DND-41 (cell line): ENCODE measurements at regions not wholly inside any gene's neighbourhood (a gene's known extent, or its start where the extent isn't known, plus 50 kb on each side); places are given as distances from the start of the nearest gene placed in this dataset.

Source experiments
- ATAC-seq: fragments of 200-7000 bp; cut with Tn5 transposase; 3 replicates; pipeline ENCODE4 v1.9.1; 2021; ENCODE audit warnings: low read depth; ENCODE audit not compliant: insufficient read depth
- DNase-seq: peaks from one replicate; pipeline ENCODE4 v3.0.0-alpha.2; 2020
- H2AFZ ChIP-seq: 2 replicates; pipeline ENCODE4 v1.6.0; 2012; ENCODE audit warnings: low read depth, low read length
- H3K27ac ChIP-seq: 2 replicates; pipeline ENCODE4 v1.5.1; 2012; ENCODE audit warnings: low read length, inconsistent platforms
- H3K27me3 ChIP-seq: fragments of 200-600 bp; sonication (generic); 2 replicates; pipeline ENCODE4 v1.6.0; 2012; ENCODE audit warnings: low read length, mild to moderate bottlenecking, inconsistent platforms; ENCODE audit not compliant: insufficient read depth, poor library complexity
- H3K36me3 ChIP-seq: 2 replicates; pipeline ENCODE4 v1.5.1; 2012; ENCODE audit warnings: low read length, inconsistent platforms; ENCODE audit not compliant: insufficient read depth
- H3K4me1 ChIP-seq: 2 replicates; pipeline ENCODE4 v1.5.1; 2012; ENCODE audit warnings: mild to moderate bottlenecking, low read length; ENCODE audit not compliant: insufficient read depth
- H3K4me2 ChIP-seq: 2 replicates; pipeline ENCODE4 v1.6.0; 2012; ENCODE audit warnings: mild to moderate bottlenecking, moderate library complexity, low read length, inconsistent platforms; ENCODE audit not compliant: insufficient read depth
- H3K4me3 ChIP-seq, 2 experiments: fragments of 200-600 bp in 1 of 2; shearing (Covaris generic) in 1 of 2; 2 replicates each; pipeline ENCODE4 v1.5.1; 2012 to 2016; ENCODE audit warnings: inconsistent platforms in 2 of 2, low read length in 2 of 2, mild to moderate bottlenecking in 2 of 2, low read depth in 1 of 2, moderate library complexity in 1 of 2
- H3K79me2 ChIP-seq: 2 replicates; pipeline ENCODE4 v1.6.0; 2012; ENCODE audit warnings: low read length, inconsistent platforms; ENCODE audit not compliant: insufficient read depth
- H3K9ac ChIP-seq: 2 replicates; pipeline ENCODE4 v1.6.0; 2012; ENCODE audit warnings: low read depth, mild to moderate bottlenecking, inconsistent platforms, low read length, moderate library complexity
- H3K9me3 ChIP-seq: 2 replicates; pipeline ENCODE4 v1.5.1; 2012; ENCODE audit warnings: low read length, moderate library complexity, mild to moderate bottlenecking, inconsistent platforms; ENCODE audit not compliant: insufficient read depth, severe bottlenecking
- H4K20me1 ChIP-seq: 2 replicates; pipeline ENCODE4 v1.6.0; 2012; ENCODE audit warnings: low read length; ENCODE audit not compliant: insufficient read depth
- EZH2 ChIP-seq: IDR thresholded peaks from 3 replicates; pipeline ENCODE4 v1.6.1; 2012; ENCODE audit warnings: borderline replicate concordance, low read depth, mild to moderate bottlenecking, moderate library complexity, low read length, inconsistent platforms; ENCODE audit not compliant: severe bottlenecking
- TF ChIP-seq, protein P1 (sequence below): IDR thresholded peaks from 2 replicates; pipeline ENCODE4 v1.5.1; 2012; ENCODE audit warnings: borderline replicate concordance, low read length, moderate library complexity, mild to moderate bottlenecking; ENCODE audit not compliant: poor library complexity, severe bottlenecking; ENCODE audit errors: extremely low read depth

GRCh38 chr7:52876402-52876801, 159.0 kb upstream of the POM121L12 start:
- no peak for ATAC-seq
- H3K79me2 ChIP-seq: no peaks in the 10 kb centered on the region
- no peaks in the 10 kb centered on the region for H4K20me1 ChIP-seq
- no peak overlapping the region for H3K9ac ChIP-seq
- H2AFZ ChIP-seq: no peak overlapping the region
- no peaks in the 10 kb centered on the region for H3K27me3 ChIP-seq
- H3K4me3 ChIP-seq: no peak overlapping the region
- no peak for DNase-seq
- H3K27ac ChIP-seq: no peak overlapping the region
- no peaks in the 10 kb centered on the region for H3K4me1 ChIP-seq
- no peaks in the 10 kb centered on the region for H3K36me3 ChIP-seq
- H3K9me3 ChIP-seq: no peaks in the 10 kb centered on the region
- H3K4me2 ChIP-seq: no peak overlapping the region
- no peak for TF ChIP-seq EZH2
- TF ChIP-seq, protein P1, sequence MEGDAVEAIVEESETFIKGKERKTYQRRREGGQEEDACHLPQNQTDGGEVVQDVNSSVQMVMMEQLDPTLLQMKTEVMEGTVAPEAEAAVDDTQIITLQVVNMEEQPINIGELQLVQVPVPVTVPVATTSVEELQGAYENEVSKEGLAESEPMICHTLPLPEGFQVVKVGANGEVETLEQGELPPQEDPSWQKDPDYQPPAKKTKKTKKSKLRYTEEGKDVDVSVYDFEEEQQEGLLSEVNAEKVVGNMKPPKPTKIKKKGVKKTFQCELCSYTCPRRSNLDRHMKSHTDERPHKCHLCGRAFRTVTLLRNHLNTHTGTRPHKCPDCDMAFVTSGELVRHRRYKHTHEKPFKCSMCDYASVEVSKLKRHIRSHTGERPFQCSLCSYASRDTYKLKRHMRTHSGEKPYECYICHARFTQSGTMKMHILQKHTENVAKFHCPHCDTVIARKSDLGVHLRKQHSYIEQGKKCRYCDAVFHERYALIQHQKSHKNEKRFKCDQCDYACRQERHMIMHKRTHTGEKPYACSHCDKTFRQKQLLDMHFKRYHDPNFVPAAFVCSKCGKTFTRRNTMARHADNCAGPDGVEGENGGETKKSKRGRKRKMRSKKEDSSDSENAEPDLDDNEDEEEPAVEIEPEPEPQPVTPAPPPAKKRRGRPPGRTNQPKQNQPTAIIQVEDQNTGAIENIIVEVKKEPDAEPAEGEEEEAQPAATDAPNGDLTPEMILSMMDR: no peak

GRCh38 chr7:52863652-52864051, 171.8 kb upstream of the POM121L12 start:
- Histone ChIP-seq H3K4me1 (no peaks in the 10 kb centered on the region), H3K79me2 (no peaks in the 10 kb centered on the region), H3K4me3 (no peak overlapping the region), H3K9me3 (peaks cover 7% of the 10 kb centered on the region), H3K36me3 (no peaks in the 10 kb centered on the region), H2AFZ (no peak overlapping the region), H3K4me2 (no peak overlapping the region), H3K27me3 (no peaks in the 10 kb centered on the region), H3K9ac (no peak overlapping the region), H4K20me1 (no peaks in the 10 kb centered on the region), H3K27ac (no peak overlapping the region)
- TF ChIP-seq, protein P1: no peak
- no peak for TF ChIP-seq EZH2
- DNase-seq (no peak), ATAC-seq (no peak)

- H3K4me3 ChIP-seq: no peak overlapping the region
- no peak overlapping the region for H3K4me2 ChIP-seq
- DNase-seq (no peak), ATAC-seq (no peak)
- H4K20me1 ChIP-seq: no peaks in the 10 kb centered on the region
- no peak overlapping the region for H2AFZ ChIP-seq
- no peaks in the 10 kb centered on the region for H3K79me2 ChIP-seq
- no peak overlapping the region for H3K27ac ChIP-seq
- TF ChIP-seq EZH2: no peak
- TF ChIP-seq, protein P1: no peak
- no peaks in the 10 kb centered on the region for H3K27me3 ChIP-seq
- peaks cover 7% of the 10 kb centered on the region for H3K9me3 ChIP-seq
- H3K9ac ChIP-seq: no peak overlapping the region
- H3K36me3 ChIP-seq: no peaks in the 10 kb centered on the region
- no peaks in the 10 kb centered on the region for H3K4me1 ChIP-seq
Measured at GRCh38 chr7:52862321-52862720, 173.1 kb upstream of the POM121L12 start.

DNA sequence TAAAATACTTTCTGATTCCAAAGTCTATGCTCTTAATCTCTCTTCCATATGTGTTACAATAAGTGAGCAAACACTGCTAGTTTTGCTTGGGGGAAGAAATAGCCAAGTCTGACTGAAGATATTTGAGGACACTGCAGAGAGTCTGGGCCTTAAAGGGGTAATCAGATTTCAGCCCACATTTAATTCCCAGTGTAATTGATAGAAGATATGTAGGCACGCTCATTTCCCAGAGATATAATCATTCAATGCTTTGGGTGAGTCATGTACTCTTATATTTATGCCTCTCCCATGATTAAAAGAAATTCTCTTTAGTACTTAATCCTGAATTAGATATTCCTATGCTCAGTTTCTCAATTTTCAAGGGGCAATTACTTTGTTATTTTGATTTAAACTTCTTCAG, 178.1 kb upstream of the POM121L12 start:
- Histone ChIP-seq H3K9me3 (no peaks in the 10 kb centered on the region), H3K4me2 (no peak overlapping the region), H3K36me3 (no peaks in the 10 kb centered on the region), H3K27ac (no peak overlapping the region), H3K27me3 (no peaks in the 10 kb centered on the region), H3K4me1 (no peaks in the 10 kb centered on the region), H4K20me1 (no peaks in the 10 kb centered on the region), H3K4me3 (no peak overlapping the region), H2AFZ (no peak overlapping the region), H3K79me2 (no peaks in the 10 kb centered on the region), H3K9ac (no peak overlapping the region)
- ATAC-seq (no peak), DNase-seq (no peak)
- TF ChIP-seq, protein P1: no peak
- no peak for TF ChIP-seq EZH2
